Esophagus squamous epithelium (tissue), 4 donors: ENCODE measurements at regions not wholly inside any gene's neighbourhood (a gene's known extent, or its start where the extent isn't known, plus 50 kb on each side); places are given as distances from the start of the nearest gene placed in this dataset.

Experiments
- POLR2A ChIP-seq, 4 donors: fragments of 450-650 bp; IDR thresholded peaks; one replicate each; pipeline ENCODE4 v1.6.1; 2017; ENCODE audit warnings: antibody characterized with exemption in 4 of 4, mild to moderate bottlenecking in 4 of 4, moderate library complexity in 3 of 4
- TF ChIP-seq, protein P1 (sequence below), 6 experiments: fragments of 450-650 bp in 4 of 6; fragments of 200-600 bp in 2 of 6; sonication (generic) in 2 of 6; IDR thresholded peaks; one replicate each; pipeline ENCODE4 v1.5.1; 2016 to 2019; ENCODE audit warnings: antibody characterized with exemption in 6 of 6, mild to moderate bottlenecking in 4 of 6, moderate library complexity in 4 of 6

DNA sequence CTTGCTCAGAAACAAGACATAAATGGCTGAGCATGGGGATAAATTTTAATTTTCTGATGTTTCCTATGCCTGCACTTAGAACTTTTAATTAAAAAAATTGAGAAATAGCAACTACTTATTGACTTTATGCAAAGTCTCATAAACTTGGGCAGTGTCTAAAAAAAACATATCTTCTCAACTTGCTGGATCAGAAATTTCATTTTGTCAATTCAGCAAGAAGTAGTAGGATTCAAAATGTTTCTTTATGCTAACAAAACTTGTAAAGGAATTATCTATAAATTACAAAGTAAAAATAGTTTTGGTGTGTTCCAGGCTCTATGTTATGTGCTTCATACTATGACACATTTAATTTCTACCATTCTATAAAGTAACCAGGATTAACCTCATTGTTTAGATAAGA is 562.2 kb upstream of the IMPG1 start:
- TF ChIP-seq, protein P1, sequence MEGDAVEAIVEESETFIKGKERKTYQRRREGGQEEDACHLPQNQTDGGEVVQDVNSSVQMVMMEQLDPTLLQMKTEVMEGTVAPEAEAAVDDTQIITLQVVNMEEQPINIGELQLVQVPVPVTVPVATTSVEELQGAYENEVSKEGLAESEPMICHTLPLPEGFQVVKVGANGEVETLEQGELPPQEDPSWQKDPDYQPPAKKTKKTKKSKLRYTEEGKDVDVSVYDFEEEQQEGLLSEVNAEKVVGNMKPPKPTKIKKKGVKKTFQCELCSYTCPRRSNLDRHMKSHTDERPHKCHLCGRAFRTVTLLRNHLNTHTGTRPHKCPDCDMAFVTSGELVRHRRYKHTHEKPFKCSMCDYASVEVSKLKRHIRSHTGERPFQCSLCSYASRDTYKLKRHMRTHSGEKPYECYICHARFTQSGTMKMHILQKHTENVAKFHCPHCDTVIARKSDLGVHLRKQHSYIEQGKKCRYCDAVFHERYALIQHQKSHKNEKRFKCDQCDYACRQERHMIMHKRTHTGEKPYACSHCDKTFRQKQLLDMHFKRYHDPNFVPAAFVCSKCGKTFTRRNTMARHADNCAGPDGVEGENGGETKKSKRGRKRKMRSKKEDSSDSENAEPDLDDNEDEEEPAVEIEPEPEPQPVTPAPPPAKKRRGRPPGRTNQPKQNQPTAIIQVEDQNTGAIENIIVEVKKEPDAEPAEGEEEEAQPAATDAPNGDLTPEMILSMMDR (IDR thresholded peaks at IDR 0.05), result no peak
- no peak for TF ChIP-seq POLR2A (IDR thresholded peaks at IDR 0.05)
